IMR-90 (cell line): ENCODE measurements at regions not wholly inside any gene's neighbourhood (a gene's known extent, or its start where the extent isn't known, plus 50 kb on each side); places are given as distances from the start of the nearest gene placed in this dataset.
A peak's percentile ranks its signal among the peaks of the same experiment; 100 is the strongest.

Source experiments
- ATAC-seq: fragments of 200-7000 bp; cut with Tn5 transposase; 2 replicates; pipeline ENCODE4 v1.9.1; 2020; ENCODE audit warnings: low read depth, mild to moderate bottlenecking, moderate library complexity
- BruUV-seq: library from RNA; stranded (reverse); fragments of 400-500 nt; replicated peaks from 2 replicates; lab custom pipeline; 2021; lab: Mats Ljungman, UMichigan
- CTCF ChIA-PET: fragments of 300-600 bp; formaldehyde crosslinking; extraction: SDS; loops from one replicate; lab custom pipeline; 2021; ENCODE audit warnings: antibody characterized with exemption; lab: Yijun Ruan, JAX
- POLR2A ChIA-PET: fragments of 300-600 bp; sonication (Branson Sonifier 250); formaldehyde crosslinking; loops from one replicate; lab custom pipeline; 2022; ENCODE audit warnings: antibody characterized with exemption; ENCODE audit not compliant: unreplicated experiment; lab: Charles Lee
- DNase-seq: peaks from one replicate; pipeline ENCODE4 v3.0.0; 2013
- H2AFZ ChIP-seq: replicated peaks from 2 replicates; pipeline ENCODE3; 2013; ENCODE audit warnings: low read length, mild to moderate bottlenecking; ENCODE audit not compliant: poor library complexity
- H2AK5ac ChIP-seq: 2 replicates; pipeline ENCODE4 v1.6.1; 2013; ENCODE audit warnings: low read depth, low read length, inconsistent platforms
- H2AK9ac ChIP-seq: replicated peaks from 2 replicates; pipeline ENCODE3; 2013; ENCODE audit warnings: mild to moderate bottlenecking, low read depth, low read length, moderate library complexity; ENCODE audit not compliant: poor library complexity
- H2BK120ac ChIP-seq: 2 replicates; pipeline ENCODE4 v1.6.1; 2013; ENCODE audit warnings: low read depth, low read length, inconsistent platforms
- H2BK15ac ChIP-seq: 3 replicates; pipeline ENCODE4 v1.6.1; 2013; ENCODE audit warnings: low read depth, low read length, inconsistent platforms
- H2BK20ac ChIP-seq: 2 replicates; pipeline ENCODE4 v1.6.1; 2013; ENCODE audit warnings: low read depth, mild to moderate bottlenecking, inconsistent platforms, low read length, moderate library complexity
- H2BK5ac ChIP-seq: 2 replicates; pipeline ENCODE4 v1.6.1; 2013; ENCODE audit warnings: mild to moderate bottlenecking, low read depth, low read length, inconsistent platforms; ENCODE audit not compliant: poor library complexity, severe bottlenecking
- H3K14ac ChIP-seq: replicated peaks from 2 replicates; pipeline ENCODE4 v1.6.1; 2013; ENCODE audit warnings: low read depth, low read length, inconsistent platforms
- H3K18ac ChIP-seq: 2 replicates; pipeline ENCODE4 v1.6.1; 2013; ENCODE audit warnings: low read depth, low read length, control low read depth
- H3K23ac ChIP-seq: 2 replicates; pipeline ENCODE4 v1.6.1; 2013; ENCODE audit warnings: low read depth, low read length, inconsistent platforms
- H3K27ac ChIP-seq: 2 replicates; pipeline ENCODE4 v1.5.1; 2013; ENCODE audit warnings: mild to moderate bottlenecking, control low read depth, low read length; ENCODE audit not compliant: insufficient read depth
- H3K27me3 ChIP-seq: 2 replicates; pipeline ENCODE4 v1.6.1; 2013; ENCODE audit warnings: low read length; ENCODE audit not compliant: control insufficient read depth, insufficient read depth
- H3K36me3 ChIP-seq: 2 replicates; pipeline ENCODE4 v1.6.1; 2013; ENCODE audit warnings: low read length, mixed read lengths; ENCODE audit not compliant: control insufficient read depth, insufficient read depth
- H3K4ac ChIP-seq: 2 replicates; pipeline ENCODE4 v1.6.1; 2013; ENCODE audit warnings: low read depth, low read length, inconsistent platforms
- H3K4me1 ChIP-seq: 2 replicates; pipeline ENCODE4 v1.6.1; 2013; ENCODE audit warnings: low read length, mixed read lengths; ENCODE audit not compliant: control insufficient read depth, insufficient read depth
- H3K4me2 ChIP-seq: 2 replicates; pipeline ENCODE4 v1.6.1; 2013; ENCODE audit warnings: low read depth, mild to moderate bottlenecking, control low read depth, low read length, moderate library complexity
- H3K4me3 ChIP-seq: 2 replicates; pipeline ENCODE4 v1.5.1; 2013; ENCODE audit warnings: low read depth, mild to moderate bottlenecking, control low read depth, low read length, moderate library complexity; ENCODE audit not compliant: insufficient read depth
- H3K56ac ChIP-seq: 2 replicates; pipeline ENCODE4 v1.6.1; 2013; ENCODE audit warnings: low read length, inconsistent platforms; ENCODE audit not compliant: insufficient read depth; ENCODE audit errors: extremely low read depth
- H3K79me1 ChIP-seq, 2 experiments: 2 replicates each; pipeline ENCODE4 v1.6.1; 2013; ENCODE audit warnings: low read length in 2 of 2, inconsistent platforms in 1 of 2, low read depth in 1 of 2
- H3K9ac ChIP-seq: 2 replicates; pipeline ENCODE4 v1.6.1; 2013; ENCODE audit warnings: low read depth, low read length, control low read depth
- H3K9me1 ChIP-seq: 2 replicates; pipeline ENCODE4 v1.6.1; 2013; ENCODE audit warnings: low read length, inconsistent platforms; ENCODE audit not compliant: insufficient read depth
- H3K9me3 ChIP-seq: 2 replicates; pipeline ENCODE4 v1.6.1; 2013; ENCODE audit warnings: low read length; ENCODE audit not compliant: control insufficient read depth, insufficient read depth
- H4K20me1 ChIP-seq: 2 replicates; pipeline ENCODE4 v1.6.1; 2013; ENCODE audit warnings: low read length, inconsistent platforms; ENCODE audit not compliant: insufficient read depth
- H4K5ac ChIP-seq: 2 replicates; pipeline ENCODE4 v1.6.1; 2013; ENCODE audit warnings: mild to moderate bottlenecking, low read depth, low read length, control low read depth
- H4K8ac ChIP-seq, 2 experiments: 2 replicates each; pipeline ENCODE4 v1.6.1; 2013; ENCODE audit warnings: low read depth in 2 of 2, low read length in 2 of 2, control low read depth in 1 of 2, inconsistent platforms in 1 of 2
- H4K91ac ChIP-seq: 2 replicates; pipeline ENCODE4 v1.6.1; 2013; ENCODE audit warnings: low read depth, low read length, inconsistent platforms; ENCODE audit not compliant: insufficient read depth
- BHLHE40 ChIP-seq: fragments of 150-350 bp; IDR thresholded peaks from 2 replicates; pipeline ENCODE4 v1.6.1; 2016; ENCODE audit warnings: mild to moderate bottlenecking, low read depth, low read length
- CEBPB ChIP-seq: IDR thresholded peaks from 2 replicates; pipeline ENCODE4 v1.6.1; 2012; ENCODE audit warnings: low read depth, low read length, improper control_type of control experiment
- CHD1 ChIP-seq: IDR thresholded peaks from 2 replicates; pipeline ENCODE4 v1.6.1; 2012; ENCODE audit warnings: low read depth, low read length, improper control_type of control experiment
- ELK1 ChIP-seq: fragments of 150-350 bp; IDR thresholded peaks from 2 replicates; pipeline ENCODE4 v1.6.1; 2016; ENCODE audit warnings: low read depth, mild to moderate bottlenecking, low read length, moderate library complexity, borderline replicate concordance
- FOS ChIP-seq: fragments of 150-350 bp; IDR thresholded peaks from 2 replicates; pipeline ENCODE4 v1.6.1; 2016; ENCODE audit warnings: low read depth, low read length
- MAFK ChIP-seq: IDR thresholded peaks from 2 replicates; pipeline ENCODE4 v1.6.1; 2012; ENCODE audit warnings: low read depth, low read length, improper control_type of control experiment
- MAZ ChIP-seq: IDR thresholded peaks from 2 replicates; pipeline ENCODE4 v1.6.1; 2012; ENCODE audit warnings: low read depth, mild to moderate bottlenecking, low read length, improper control_type of control experiment, moderate library complexity, borderline replicate concordance
- MXI1 ChIP-seq: IDR thresholded peaks from 2 replicates; pipeline ENCODE4 v1.6.1; 2012; ENCODE audit warnings: low read depth, mild to moderate bottlenecking, low read length, moderate library complexity, borderline replicate concordance
- NFE2L2 ChIP-seq: fragments of 150-350 bp; IDR thresholded peaks from 2 replicates; pipeline ENCODE4 v1.6.1; 2016; ENCODE audit warnings: low read depth, mild to moderate bottlenecking, low read length
- POLR2A ChIP-seq: IDR thresholded peaks from 2 replicates; pipeline ENCODE4 v1.6.1; 2012; ENCODE audit warnings: mild to moderate bottlenecking, low read depth, low read length
- RAD21 ChIP-seq: IDR thresholded peaks from 2 replicates; pipeline ENCODE4 v1.6.1; 2012; ENCODE audit warnings: low read length, improper control_type of control experiment
- RCOR1 ChIP-seq: IDR thresholded peaks from 2 replicates; pipeline ENCODE4 v1.6.1; 2012; ENCODE audit warnings: mild to moderate bottlenecking, low read length, improper control_type of control experiment; ENCODE audit not compliant: insufficient replicate concordance
- RFX5 ChIP-seq: IDR thresholded peaks from 2 replicates; pipeline ENCODE4 v1.8.0; 2012; ENCODE audit warnings: low read depth, mild to moderate bottlenecking, low read length, moderate library complexity
- SMC3 ChIP-seq: fragments of 150-350 bp; IDR thresholded peaks from 2 replicates; pipeline ENCODE4 v1.6.1; 2016; ENCODE audit warnings: low read depth, mild to moderate bottlenecking, antibody characterized with exemption, low read length, moderate library complexity
- USF2 ChIP-seq: fragments of 150-350 bp; IDR thresholded peaks from 2 replicates; pipeline ENCODE4 v1.6.1; 2017; ENCODE audit warnings: mild to moderate bottlenecking, antibody characterized with exemption, low read length, low read depth
- WGBS, 2 experiments: methylation state at CpG; one replicate each; pipeline versions ENCODE4 v1.1.5 to v1.1.7; 2013; ENCODE audit warnings: missing lambda C conversion rate in 2 of 2; ENCODE audit not compliant: insufficient read length in 1 of 2; ENCODE audit errors: extremely low coverage in 2 of 2; 5-methylcytosine and 5-hydroxymethylcytosine counted together
- dilution Hi-C: fragments of 300-500 bp; cut with HindIII; formaldehyde crosslinking; loops from one replicate; pipeline ENCODE4 v1.14.3; 2018; ENCODE audit warnings: low sequenced_read_pairs; ENCODE audit not compliant: unreplicated experiment
- in situ Hi-C: fragments of 300-500 bp; cut with MboI; formaldehyde crosslinking; loops from 3 replicates; pipeline ENCODE4 v1.14.3; 2019; ENCODE audit warnings: low sequenced_read_pairs, inconsistent platforms, mixed read lengths
- intact Hi-C: fragments of 100-400 bp; cut with micrococcal nuclease; formaldehyde crosslinking; loops from 2 replicates; pipeline ENCODE4 v1.10.0; 2022
- TF ChIP-seq, protein P1 (sequence below): conservative IDR thresholded peaks from 2 replicates; pipeline ENCODE4 v1.5.1; 2012; ENCODE audit warnings: mild to moderate bottlenecking, low read depth, low read length, improper control_type of control experiment

DNA sequence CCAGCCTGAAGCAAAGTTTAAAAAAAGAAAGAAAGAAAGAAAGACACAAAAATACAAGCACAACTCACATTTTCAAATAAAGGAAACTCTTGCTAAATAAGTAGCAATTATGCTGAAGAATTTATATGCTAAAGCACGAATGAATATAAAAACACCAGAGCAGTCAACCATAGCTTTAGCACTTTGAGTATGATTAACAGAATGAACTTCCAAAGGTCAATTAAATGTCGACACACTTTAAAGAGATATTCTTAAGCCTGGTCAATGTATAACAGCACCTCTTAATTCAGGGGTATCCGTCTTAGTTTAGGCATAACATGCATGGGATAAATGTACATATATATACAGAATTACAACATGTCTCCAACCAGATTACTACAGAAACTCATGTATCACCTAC lies 125.9 kb downstream of the OGFRL1 start:
- H3K14ac ChIP-seq, result no peak overlapping the region
- peak overlapping the region; percentile 20; the same call in 1 of the 2 replicates for H3K23ac ChIP-seq
- no peak overlapping the region for H3K56ac ChIP-seq
- no peak overlapping the region for H4K5ac ChIP-seq
- no peak overlapping the region for H2BK120ac ChIP-seq
- H3K4ac ChIP-seq, result no peak overlapping the region
- H2BK20ac ChIP-seq, result no peak overlapping the region
- no TSS peak for BruUV-seq
- dilution Hi-C loops (no loop called here), intact Hi-C loops (no loop called here), in situ Hi-C loops (loop anchor here (10.0 kb wide), 1 partner anchor 90 kb away; no protein-coding TSS in a partner anchor)
- H3K36me3 ChIP-seq, result peaks cover 17% of the 10 kb centered on the region
- no peak overlapping the region for H3K9ac ChIP-seq
- peak overlapping the region; percentile 47; the same call in 1 of the 2 replicates for H3K4me2 ChIP-seq
- H3K18ac ChIP-seq, result no peak overlapping the region
- no peak overlapping the region for H3K4me3 ChIP-seq
- H2BK5ac ChIP-seq, result peak overlapping the region; percentile 27
- no peak overlapping the region for H2AFZ ChIP-seq
- no peak overlapping the region for H4K8ac ChIP-seq
- no peaks in the 10 kb centered on the region for H3K9me3 ChIP-seq
- DNase-seq (no peak), ATAC-seq (no peak)
- no peak overlapping the region for H2BK15ac ChIP-seq
- peaks cover 16% of the 10 kb centered on the region for H3K4me1 ChIP-seq
- no CpG with 5 or more reads among the region's 3 CpGs for WGBS, 2 experiments
- H3K27me3 ChIP-seq, result no peaks in the 10 kb centered on the region
- H3K79me1 ChIP-seq, result peaks cover 37 to 58% of the 10 kb centered on the region in 2 experiments
- no peak overlapping the region for H2AK9ac ChIP-seq
- ChIA-PET POLR2A (no interaction called here), CTCF (no interaction called here)
- H4K20me1 ChIP-seq, result no peaks in the 10 kb centered on the region
- no peak for TF ChIP-seq RCOR1
- no peak for TF ChIP-seq NFE2L2
- TF ChIP-seq MXI1, result no peak
- TF ChIP-seq RAD21, result no peak
- TF ChIP-seq SMC3, result no peak
- no peak for TF ChIP-seq BHLHE40
- TF ChIP-seq POLR2A, result no peak
- no peak for TF ChIP-seq USF2
- no peak for TF ChIP-seq ELK1
- no peak for TF ChIP-seq MAZ
- no peak for TF ChIP-seq MAFK
- TF ChIP-seq, protein P1, sequence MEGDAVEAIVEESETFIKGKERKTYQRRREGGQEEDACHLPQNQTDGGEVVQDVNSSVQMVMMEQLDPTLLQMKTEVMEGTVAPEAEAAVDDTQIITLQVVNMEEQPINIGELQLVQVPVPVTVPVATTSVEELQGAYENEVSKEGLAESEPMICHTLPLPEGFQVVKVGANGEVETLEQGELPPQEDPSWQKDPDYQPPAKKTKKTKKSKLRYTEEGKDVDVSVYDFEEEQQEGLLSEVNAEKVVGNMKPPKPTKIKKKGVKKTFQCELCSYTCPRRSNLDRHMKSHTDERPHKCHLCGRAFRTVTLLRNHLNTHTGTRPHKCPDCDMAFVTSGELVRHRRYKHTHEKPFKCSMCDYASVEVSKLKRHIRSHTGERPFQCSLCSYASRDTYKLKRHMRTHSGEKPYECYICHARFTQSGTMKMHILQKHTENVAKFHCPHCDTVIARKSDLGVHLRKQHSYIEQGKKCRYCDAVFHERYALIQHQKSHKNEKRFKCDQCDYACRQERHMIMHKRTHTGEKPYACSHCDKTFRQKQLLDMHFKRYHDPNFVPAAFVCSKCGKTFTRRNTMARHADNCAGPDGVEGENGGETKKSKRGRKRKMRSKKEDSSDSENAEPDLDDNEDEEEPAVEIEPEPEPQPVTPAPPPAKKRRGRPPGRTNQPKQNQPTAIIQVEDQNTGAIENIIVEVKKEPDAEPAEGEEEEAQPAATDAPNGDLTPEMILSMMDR, result no peak
- no peak for TF ChIP-seq FOS
- TF ChIP-seq CEBPB, result no peak
- no peak for TF ChIP-seq CHD1
- TF ChIP-seq RFX5, result no peak
- no peak overlapping the region for H3K27ac ChIP-seq
- no peak overlapping the region for H4K91ac ChIP-seq
- H2AK5ac ChIP-seq, result no peak overlapping the region
- peaks cover 14% of the 10 kb centered on the region for H3K9me1 ChIP-seq
